ENCODE measurements at regions not wholly inside any gene's neighbourhood (a gene's known extent, or its start where the extent isn't known, plus 50 kb on each side); places are given as distances from the start of the nearest gene placed in this dataset.

DNA sequence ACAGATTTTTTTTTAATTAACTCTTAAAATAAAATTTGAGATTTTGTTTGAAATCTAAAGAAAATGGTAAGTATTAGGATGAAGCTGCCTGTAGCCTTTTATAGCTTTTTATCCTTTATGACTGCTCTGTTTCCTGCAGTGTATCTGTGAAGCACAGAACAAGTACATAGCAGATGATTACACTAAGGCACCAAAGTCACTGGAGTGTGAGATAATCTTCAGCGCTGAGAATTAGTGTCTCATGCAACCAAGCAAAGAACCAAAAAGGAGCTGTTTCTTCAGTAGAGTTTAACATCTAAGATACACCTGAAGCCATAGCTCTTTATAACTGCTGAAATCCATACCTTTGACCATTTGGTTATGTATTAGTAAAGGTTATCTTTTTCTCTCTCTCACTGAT, 1989.8 kb upstream of the PCDH10 start:
- Histone ChIP-seq H3K27me3 (ENCODE audit: control insufficient read depth, insufficient read depth, low read length) (no peaks in the 10 kb centered on the region), H3K9ac (ENCODE audit: low read length in 3 of 3) (no peak overlapping the region), H3K4me1 (ENCODE audit: control insufficient read depth in 2 of 3, insufficient read depth in 2 of 3, low read depth in 1 of 3, low read length in 3 of 3) (no peaks in the 10 kb centered on the region), H3K4me3 (ENCODE audit: low read length in 3 of 3) (no peak overlapping the region), H3K9me3 (ENCODE audit: control insufficient read depth in 2 of 3, insufficient read depth in 1 of 3, low read length in 3 of 3) (no peaks in the 10 kb centered on the region), H3K27ac (ENCODE audit: low read depth in 2 of 2, low read length in 2 of 2) (no peak overlapping the region), H3K36me3 (ENCODE audit: control insufficient read depth in 2 of 3, insufficient read depth in 3 of 3, low read length in 3 of 3) (no peaks in the 10 kb centered on the region)
- intact Hi-C loops (cut with DNase I), result no loop called here
- DNase-seq (no peak), FAIRE-seq (no peak)
- TF ChIP-seq, protein P1, sequence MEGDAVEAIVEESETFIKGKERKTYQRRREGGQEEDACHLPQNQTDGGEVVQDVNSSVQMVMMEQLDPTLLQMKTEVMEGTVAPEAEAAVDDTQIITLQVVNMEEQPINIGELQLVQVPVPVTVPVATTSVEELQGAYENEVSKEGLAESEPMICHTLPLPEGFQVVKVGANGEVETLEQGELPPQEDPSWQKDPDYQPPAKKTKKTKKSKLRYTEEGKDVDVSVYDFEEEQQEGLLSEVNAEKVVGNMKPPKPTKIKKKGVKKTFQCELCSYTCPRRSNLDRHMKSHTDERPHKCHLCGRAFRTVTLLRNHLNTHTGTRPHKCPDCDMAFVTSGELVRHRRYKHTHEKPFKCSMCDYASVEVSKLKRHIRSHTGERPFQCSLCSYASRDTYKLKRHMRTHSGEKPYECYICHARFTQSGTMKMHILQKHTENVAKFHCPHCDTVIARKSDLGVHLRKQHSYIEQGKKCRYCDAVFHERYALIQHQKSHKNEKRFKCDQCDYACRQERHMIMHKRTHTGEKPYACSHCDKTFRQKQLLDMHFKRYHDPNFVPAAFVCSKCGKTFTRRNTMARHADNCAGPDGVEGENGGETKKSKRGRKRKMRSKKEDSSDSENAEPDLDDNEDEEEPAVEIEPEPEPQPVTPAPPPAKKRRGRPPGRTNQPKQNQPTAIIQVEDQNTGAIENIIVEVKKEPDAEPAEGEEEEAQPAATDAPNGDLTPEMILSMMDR (IDR thresholded peaks at IDR 0.05; ENCODE audit: borderline replicate concordance, extremely low read depth, insufficient read depth), result no peak

DNA sequence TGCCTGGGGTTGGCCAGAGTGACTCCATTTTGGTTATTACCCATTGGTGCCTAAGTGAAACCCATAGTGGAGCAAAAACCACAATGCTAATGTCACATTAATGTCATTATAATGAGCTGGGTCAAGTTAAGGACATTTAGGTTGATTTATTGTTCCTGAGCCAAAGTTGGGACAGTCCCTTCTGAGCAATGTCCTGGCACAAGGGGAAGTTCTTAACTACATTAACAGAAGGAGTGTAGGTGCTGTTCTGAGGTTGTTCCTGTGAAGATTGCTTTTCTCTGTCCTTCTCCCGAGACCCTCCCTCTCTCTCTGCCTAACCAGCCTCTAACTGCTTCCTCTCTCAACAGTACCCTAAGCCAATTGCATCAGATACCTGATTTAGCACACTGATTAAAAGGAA, 1956.8 kb upstream of the PCDH10 start:
- Histone ChIP-seq H3K9ac (ENCODE audit: low read length in 3 of 3) (no peak overlapping the region), H3K4me3 (ENCODE audit: low read length in 3 of 3) (no peak overlapping the region), H3K27me3 (ENCODE audit: control insufficient read depth, insufficient read depth, low read length) (no peaks in the 10 kb centered on the region), H3K4me1 (ENCODE audit: control insufficient read depth in 2 of 3, insufficient read depth in 2 of 3, low read depth in 1 of 3, low read length in 3 of 3) (no peaks in the 10 kb centered on the region), H3K9me3 (ENCODE audit: control insufficient read depth in 2 of 3, insufficient read depth in 1 of 3, low read length in 3 of 3) (peaks cover 0 to 5% (median 0%) of the 10 kb centered on the region in 3 donors), H3K27ac (ENCODE audit: low read depth in 2 of 2, low read length in 2 of 2) (no peak overlapping the region), H3K36me3 (ENCODE audit: control insufficient read depth in 2 of 3, insufficient read depth in 3 of 3, low read length in 3 of 3) (no peaks in the 10 kb centered on the region)
- DNase-seq (no peak), FAIRE-seq (no peak)
- intact Hi-C loops (cut with DNase I), result no loop called here
- TF ChIP-seq, protein P1 (IDR thresholded peaks at IDR 0.05; ENCODE audit: borderline replicate concordance, extremely low read depth, insufficient read depth), result no peak

DNA sequence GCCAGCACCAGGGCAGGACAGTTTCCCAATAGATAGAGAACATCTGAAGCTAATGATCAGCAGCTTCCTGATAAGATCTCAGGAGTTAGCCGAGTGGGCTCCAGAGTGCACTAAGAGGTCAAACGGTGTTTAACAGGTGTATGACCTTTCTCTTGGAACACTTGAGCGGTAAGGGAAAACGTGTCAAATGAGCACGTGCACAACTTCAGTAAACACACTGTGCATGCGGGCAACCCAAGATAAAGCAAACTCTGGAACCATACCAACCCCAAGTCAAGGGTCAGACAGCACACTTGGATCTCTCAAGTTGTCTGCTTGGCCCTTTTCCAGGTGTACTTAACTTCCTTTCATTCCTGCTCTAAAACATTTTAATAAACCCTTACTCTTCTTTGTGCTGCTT, 1941.5 kb upstream of the PCDH10 start:
- FAIRE-seq, result no peak
- intact Hi-C loops (cut with DNase I), result no loop called here
- H3K9me3 ChIP-seq (ENCODE audit: control insufficient read depth in 2 of 3, insufficient read depth in 1 of 3, low read length in 3 of 3), result no peaks in the 10 kb centered on the region

DNA sequence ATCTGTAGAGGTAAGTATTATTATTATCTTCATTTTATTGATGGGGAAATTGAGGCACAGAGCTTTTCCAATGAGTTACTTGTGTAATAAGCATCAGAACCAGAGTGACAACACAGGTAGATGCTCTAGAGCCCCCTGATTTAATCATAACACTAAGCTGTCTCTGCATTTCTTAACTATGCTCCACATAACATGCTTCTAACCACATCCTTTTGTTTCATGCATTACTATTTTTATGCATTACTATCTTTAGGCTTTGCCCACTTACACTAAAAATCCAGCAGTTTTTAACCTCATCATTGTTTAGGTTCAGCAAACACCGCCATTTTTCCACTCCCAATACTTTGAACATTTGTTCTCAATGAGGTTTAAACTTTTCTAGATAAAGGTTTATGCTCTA, 1900.8 kb upstream of the PCDH10 start:
- intact Hi-C loops (cut with DNase I), result no loop called here
- H3K9me3 ChIP-seq (ENCODE audit: control insufficient read depth in 2 of 3, insufficient read depth in 1 of 3, low read length in 3 of 3), result no peaks in the 10 kb centered on the region
- H3K4me1 ChIP-seq (ENCODE audit: control insufficient read depth in 2 of 3, insufficient read depth in 2 of 3, low read depth in 1 of 3, low read length in 3 of 3), result no peaks in the 10 kb centered on the region
- no peaks in the 10 kb centered on the region for H3K27me3 ChIP-seq (ENCODE audit: control insufficient read depth, insufficient read depth, low read length)
- DNase-seq (no peak), FAIRE-seq (no peak)
- TF ChIP-seq, protein P1 (IDR thresholded peaks at IDR 0.05; ENCODE audit: borderline replicate concordance, extremely low read depth, insufficient read depth), result no peak
- H3K27ac ChIP-seq (ENCODE audit: low read depth in 2 of 2, low read length in 2 of 2), result no peak overlapping the region
- no peak overlapping the region for H3K4me3 ChIP-seq (ENCODE audit: low read length in 3 of 3)
- H3K36me3 ChIP-seq (ENCODE audit: control insufficient read depth in 2 of 3, insufficient read depth in 3 of 3, low read length in 3 of 3), result no peaks in the 10 kb centered on the region
- no peak overlapping the region for H3K9ac ChIP-seq (ENCODE audit: low read length in 3 of 3)

More for the DNA sequence above, 1941.5 kb upstream of the PCDH10 start:
- DNase-seq, result no peak
- TF ChIP-seq, protein P1 (IDR thresholded peaks at IDR 0.05; ENCODE audit: borderline replicate concordance, extremely low read depth, insufficient read depth), result no peak
- H3K9ac ChIP-seq (ENCODE audit: low read length in 3 of 3), result no peak overlapping the region
- no peaks in the 10 kb centered on the region for H3K4me1 ChIP-seq (ENCODE audit: control insufficient read depth in 2 of 3, insufficient read depth in 2 of 3, low read depth in 1 of 3, low read length in 3 of 3)
- H3K4me3 ChIP-seq (ENCODE audit: low read length in 3 of 3), result no peak overlapping the region
- H3K27ac ChIP-seq (ENCODE audit: low read depth in 2 of 2, low read length in 2 of 2), result no peak overlapping the region
- H3K36me3 ChIP-seq (ENCODE audit: control insufficient read depth in 2 of 3, insufficient read depth in 3 of 3, low read length in 3 of 3), result no peaks in the 10 kb centered on the region
- no peaks in the 10 kb centered on the region for H3K27me3 ChIP-seq (ENCODE audit: control insufficient read depth, insufficient read depth, low read length)

All from kidney (tissue), 13 donors.